H9 (cell line): ENCODE measurements at regions not wholly inside any gene's neighbourhood (a gene's known extent, or its start where the extent isn't known, plus 50 kb on each side); places are given as distances from the start of the nearest gene placed in this dataset.

Experiments
- DNase-seq: peaks from one replicate; pipeline ENCODE4 v3.0.0-alpha.2; 2017
- H2AFZ ChIP-seq: one replicate; pipeline ENCODE4 v1.6.1; 2013; ENCODE audit warnings: mild to moderate bottlenecking, low read length, control low read depth, moderate library complexity
- H2AK5ac ChIP-seq: 2 replicates; pipeline ENCODE4 v1.6.1; 2013; ENCODE audit warnings: low read length, control low read depth, mixed read lengths; ENCODE audit not compliant: insufficient read length
- H2BK120ac ChIP-seq: one replicate; pipeline ENCODE4 v1.6.1; 2013; ENCODE audit warnings: low read depth, mild to moderate bottlenecking, low read length, control low read depth, inconsistent platforms; ENCODE audit not compliant: poor library complexity, severe bottlenecking
- H2BK12ac ChIP-seq: 2 replicates; pipeline ENCODE4 v1.6.1; 2013; ENCODE audit warnings: low read length, control low read depth, mixed read lengths, low read depth; ENCODE audit not compliant: insufficient read length
- H2BK15ac ChIP-seq: 2 replicates; pipeline ENCODE4 v1.6.1; 2013; ENCODE audit warnings: low read depth, low read length, control low read depth
- H2BK20ac ChIP-seq: one replicate; pipeline ENCODE4 v1.6.1; 2013; ENCODE audit warnings: low read depth, mild to moderate bottlenecking, low read length, control low read depth, inconsistent platforms; ENCODE audit not compliant: poor library complexity, severe bottlenecking
- H2BK5ac ChIP-seq: 2 replicates; pipeline ENCODE4 v1.6.1; 2013; ENCODE audit warnings: low read length, control low read depth, mixed read lengths; ENCODE audit not compliant: insufficient read length
- H3K14ac ChIP-seq: 2 replicates; pipeline ENCODE4 v1.6.1; 2013; ENCODE audit warnings: low read length, control low read depth; ENCODE audit not compliant: insufficient read depth
- H3K18ac ChIP-seq: 2 replicates; pipeline ENCODE4 v1.6.1; 2013; ENCODE audit warnings: low read depth, mild to moderate bottlenecking, mixed read lengths, low read length, control low read depth; ENCODE audit not compliant: insufficient read length
- H3K23ac ChIP-seq: 2 replicates; pipeline ENCODE4 v1.6.1; 2013; ENCODE audit warnings: low read length, control low read depth, mixed read lengths, low read depth; ENCODE audit not compliant: insufficient read length
- H3K23me2 ChIP-seq: 2 replicates; pipeline ENCODE4 v1.6.1; 2013; ENCODE audit warnings: low read depth, mild to moderate bottlenecking, mixed read lengths, low read length, control low read depth; ENCODE audit not compliant: insufficient read length, poor library complexity, severe bottlenecking
- H3K27ac ChIP-seq: 2 replicates; pipeline ENCODE4 v1.5.1; 2013; ENCODE audit warnings: low read length, control low read depth, mixed read lengths, low read depth; ENCODE audit not compliant: insufficient read length
- H3K27me3 ChIP-seq: 2 replicates; pipeline ENCODE4 v1.6.1; 2013; ENCODE audit warnings: low read length, control low read depth, inconsistent platforms; ENCODE audit not compliant: insufficient read depth
- H3K4ac ChIP-seq: 2 replicates; pipeline ENCODE4 v1.6.1; 2013; ENCODE audit warnings: low read depth, mild to moderate bottlenecking, control low read depth, inconsistent platforms, low read length, moderate library complexity
- H3K4me1 ChIP-seq: 2 replicates; pipeline ENCODE4 v1.6.1; 2013; ENCODE audit warnings: low read length, control low read depth, inconsistent platforms; ENCODE audit not compliant: insufficient read depth
- H3K4me2 ChIP-seq: 2 replicates; pipeline ENCODE4 v1.6.1; 2013; ENCODE audit warnings: low read length, control low read depth, mixed read lengths; ENCODE audit not compliant: insufficient read length, insufficient read depth
- H3K56ac ChIP-seq: 2 replicates; pipeline ENCODE4 v1.6.1; 2013; ENCODE audit warnings: low read depth, mild to moderate bottlenecking, mixed read lengths, low read length, control low read depth; ENCODE audit not compliant: insufficient read length
- H3K79me1 ChIP-seq: 2 replicates; pipeline ENCODE4 v1.6.1; 2013; ENCODE audit warnings: low read depth, mild to moderate bottlenecking, moderate library complexity, low read length, control low read depth, inconsistent platforms; ENCODE audit not compliant: insufficient read depth, poor library complexity, severe bottlenecking
- H3K79me2 ChIP-seq: 2 replicates; pipeline ENCODE4 v1.6.1; 2013; ENCODE audit warnings: low read length, control low read depth, inconsistent platforms; ENCODE audit not compliant: insufficient read depth
- H3K9ac ChIP-seq: 2 replicates; pipeline ENCODE4 v1.6.1; 2013; ENCODE audit warnings: low read length, control low read depth, mixed read lengths; ENCODE audit not compliant: insufficient read length; ENCODE audit errors: extremely low read depth
- H3K9me3 ChIP-seq: one replicate; pipeline ENCODE4 v1.6.1; 2013; ENCODE audit warnings: low read depth, low read length, inconsistent platforms; ENCODE audit not compliant: control insufficient read depth
- H3T11ph ChIP-seq: one replicate; pipeline ENCODE4 v1.6.1; 2013; ENCODE audit warnings: mild to moderate bottlenecking, low read length, control low read depth, inconsistent platforms
- H4K20me1 ChIP-seq: one replicate; pipeline ENCODE4 v1.6.1; 2013; ENCODE audit not compliant: control insufficient read depth, insufficient read length, insufficient read depth
- H4K5ac ChIP-seq: 2 replicates; pipeline ENCODE4 v1.6.1; 2013; ENCODE audit warnings: low read depth, mild to moderate bottlenecking, mixed read lengths, low read length, control low read depth; ENCODE audit not compliant: insufficient read length
- H4K8ac ChIP-seq: replicated peaks from 2 replicates; pipeline ENCODE4 v1.6.1; 2013; ENCODE audit warnings: low read length, control low read depth, mixed read lengths, low read depth; ENCODE audit not compliant: insufficient read length
- H4K91ac ChIP-seq: 2 replicates; pipeline ENCODE4 v1.6.1; 2013; ENCODE audit warnings: low read depth, mild to moderate bottlenecking, moderate library complexity, mixed read lengths, low read length, control low read depth; ENCODE audit not compliant: insufficient read length
- H3K27ac Mint-ChIP-seq, 3 experiments: 2 replicates in 2 of 3; 3 replicates in 1 of 3; pipeline ENCODE4 v1.8.0; 2020 to 2021; ENCODE audit warnings: mixed read lengths in 3 of 3, mild to moderate bottlenecking in 1 of 3, moderate library complexity in 1 of 3
- H3K27me3 Mint-ChIP-seq: 2 replicates; pipeline ENCODE4 v1.8.0; 2021; ENCODE audit warnings: low read depth, mild to moderate bottlenecking, moderate library complexity, mixed read lengths
- H3K36me3 Mint-ChIP-seq, 3 experiments: 2 replicates in 2 of 3; 3 replicates in 1 of 3; pipeline ENCODE4 v1.8.0; 2020 to 2021; ENCODE audit warnings: low read depth in 3 of 3, mixed read lengths in 3 of 3; ENCODE audit not compliant: insufficient read depth in 1 of 3
- H3K4me1 Mint-ChIP-seq, 2 experiments: 2 replicates each; pipeline ENCODE4 v1.8.0; 2020; ENCODE audit warnings: mixed read lengths in 2 of 2
- H3K4me3 Mint-ChIP-seq, 2 experiments: 2 replicates in 1 of 2; 3 replicates in 1 of 2; pipeline ENCODE4 v1.8.0; 2020 to 2021; ENCODE audit warnings: mild to moderate bottlenecking in 2 of 2, mixed read lengths in 2 of 2, moderate library complexity in 1 of 2
- H3K9me3 Mint-ChIP-seq, 2 experiments: 2 replicates in 1 of 2; 3 replicates in 1 of 2; pipeline ENCODE4 v1.8.0; 2020; ENCODE audit warnings: mild to moderate bottlenecking in 2 of 2, mixed read lengths in 2 of 2, moderate library complexity in 1 of 2
- WGBS: extraction: QIAGEN DNeasy Blood & Tissue Kit; methylation state at CpG from one replicate; pipeline ENCODE4 v1.1.7; 2013; ENCODE audit warnings: missing lambda C conversion rate, low lambda C conversion rate, mixed read lengths; ENCODE audit not compliant: insufficient read length; ENCODE audit errors: extremely low coverage; 5-methylcytosine and 5-hydroxymethylcytosine counted together
- TF ChIP-seq, protein P1 (sequence below): fragments of 200-600 bp; sonication (generic); conservative IDR thresholded peaks from 3 replicates; pipeline ENCODE4 v1.8.0; 2021; ENCODE audit warnings: antibody characterized with exemption, mild to moderate bottlenecking

DNA sequence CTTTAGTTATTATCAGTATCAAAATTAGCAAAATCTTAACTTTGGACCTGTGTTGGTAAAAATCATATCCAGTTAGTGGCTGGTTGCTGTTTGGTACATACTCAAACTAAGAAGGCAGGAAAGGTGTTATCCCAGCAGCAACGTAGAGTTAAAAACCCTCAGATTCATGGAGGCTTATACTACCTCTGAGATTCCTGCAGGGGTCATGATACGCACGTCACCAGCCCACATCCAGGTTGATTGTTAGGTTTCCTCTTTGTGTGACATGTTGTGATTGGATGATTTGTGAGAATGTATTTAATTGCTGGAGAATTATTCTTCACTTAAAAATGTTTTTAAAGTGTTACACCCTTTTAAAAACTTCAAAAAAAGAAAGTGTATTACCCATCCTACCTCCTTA, 423.3 kb upstream of the ADGRL2 start:
- no CpG with 5 or more reads among the region's 3 CpGs for WGBS
- TF ChIP-seq, protein P1, sequence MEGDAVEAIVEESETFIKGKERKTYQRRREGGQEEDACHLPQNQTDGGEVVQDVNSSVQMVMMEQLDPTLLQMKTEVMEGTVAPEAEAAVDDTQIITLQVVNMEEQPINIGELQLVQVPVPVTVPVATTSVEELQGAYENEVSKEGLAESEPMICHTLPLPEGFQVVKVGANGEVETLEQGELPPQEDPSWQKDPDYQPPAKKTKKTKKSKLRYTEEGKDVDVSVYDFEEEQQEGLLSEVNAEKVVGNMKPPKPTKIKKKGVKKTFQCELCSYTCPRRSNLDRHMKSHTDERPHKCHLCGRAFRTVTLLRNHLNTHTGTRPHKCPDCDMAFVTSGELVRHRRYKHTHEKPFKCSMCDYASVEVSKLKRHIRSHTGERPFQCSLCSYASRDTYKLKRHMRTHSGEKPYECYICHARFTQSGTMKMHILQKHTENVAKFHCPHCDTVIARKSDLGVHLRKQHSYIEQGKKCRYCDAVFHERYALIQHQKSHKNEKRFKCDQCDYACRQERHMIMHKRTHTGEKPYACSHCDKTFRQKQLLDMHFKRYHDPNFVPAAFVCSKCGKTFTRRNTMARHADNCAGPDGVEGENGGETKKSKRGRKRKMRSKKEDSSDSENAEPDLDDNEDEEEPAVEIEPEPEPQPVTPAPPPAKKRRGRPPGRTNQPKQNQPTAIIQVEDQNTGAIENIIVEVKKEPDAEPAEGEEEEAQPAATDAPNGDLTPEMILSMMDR: peak; percentile 68

More for the DNA sequence above, 423.3 kb upstream of the ADGRL2 start:
- Histone ChIP-seq H2AFZ (no peak overlapping the region), H3K18ac (no peak overlapping the region), H2BK15ac (no peak overlapping the region), H3K9me3 (no peaks in the 10 kb centered on the region), H3K4ac (no peak overlapping the region), H2BK12ac (no peak overlapping the region), H3K56ac (no peak overlapping the region), H3K23ac (no peak overlapping the region), H3K27me3 (no peaks in the 10 kb centered on the region; the same call in 1 of the 2 replicates), H2BK5ac (no peak overlapping the region), H3K9ac (no peak overlapping the region), H2AK5ac (no peak overlapping the region), H4K91ac (no peak overlapping the region), H4K20me1 (no peaks in the 10 kb centered on the region), H3K14ac (no peak overlapping the region), H3K79me1 (no peaks in the 10 kb centered on the region), H3K4me2 (no peak overlapping the region), H2BK120ac (no peak overlapping the region), H4K8ac (no peak overlapping the region), H4K5ac (no peak overlapping the region), H3K79me2 (no peaks in the 10 kb centered on the region), H3K23me2 (no peaks in the 10 kb centered on the region), H2BK20ac (no peak overlapping the region), H3K4me1 (peaks cover 5% of the 10 kb centered on the region; the same call in 1 of the 2 replicates), H3T11ph (no peak overlapping the region), H3K27ac (no peak overlapping the region)
- H3K9me3 Mint-ChIP-seq: no peaks in the 10 kb centered on the region
- DNase-seq: peak; percentile 42
- peaks cover 22 to 23% of the 10 kb centered on the region in 2 experiments for H3K4me1 Mint-ChIP-seq
- H3K36me3 Mint-ChIP-seq: peaks cover 0 to 2% (median 0%) of the 10 kb centered on the region in 3 experiments; a peak in 1 of 7 replicates
- H3K27ac Mint-ChIP-seq: no peak overlapping the region
- H3K4me3 Mint-ChIP-seq: no peak overlapping the region
- H3K27me3 Mint-ChIP-seq: no peaks in the 10 kb centered on the region
